SU-DHL-6 (cell line): ENCODE measurements at regions not wholly inside any gene's neighbourhood (a gene's known extent, or its start where the extent isn't known, plus 50 kb on each side); places are given as distances from the start of the nearest gene placed in this dataset.

Experiments used
- H2AFZ ChIP-seq: fragments of 200-600 bp; sonication (generic); 2 replicates; pipeline ENCODE4 v1.6.1; 2014; ENCODE audit warnings: low read depth, mild to moderate bottlenecking, moderate library complexity, mixed read lengths, antibody characterized with exemption, low read length; ENCODE audit not compliant: severe bottlenecking
- H3F3A ChIP-seq: fragments of 200-600 bp; shearing (Covaris generic); 2 replicates; pipeline ENCODE4 v1.6.0; 2016; ENCODE audit warnings: antibody characterized with exemption, mild to moderate bottlenecking; ENCODE audit not compliant: insufficient read depth
- H3K27ac ChIP-seq: fragments of 200-600 bp; sonication (generic); 2 replicates; pipeline ENCODE4 v1.5.1; 2016; ENCODE audit warnings: low read depth, mild to moderate bottlenecking, low read length, moderate library complexity, mixed read lengths
- H3K27me3 ChIP-seq: fragments of 200-600 bp; sonication (generic), shearing (Covaris generic); 2 replicates; pipeline ENCODE4 v1.6.0; 2014; ENCODE audit warnings: mild to moderate bottlenecking, low read length
- H3K36me3 ChIP-seq: fragments of 200-600 bp; sonication (generic); 2 replicates; pipeline ENCODE4 v1.6.1; 2014; ENCODE audit warnings: mild to moderate bottlenecking, low read length, mixed read lengths
- H3K4me2 ChIP-seq: fragments of 300-600, 200-600 bp; shearing (Covaris generic), sonication (generic); 2 replicates; pipeline ENCODE4 v1.6.0; 2014; ENCODE audit warnings: low read length, low read depth, mild to moderate bottlenecking; ENCODE audit not compliant: poor library complexity, severe bottlenecking
- H3K4me3 ChIP-seq: fragments of 200-600 bp; sonication (generic); 2 replicates; pipeline ENCODE4 v1.5.1; 2014; ENCODE audit warnings: antibody characterized with exemption, low read length, mild to moderate bottlenecking, mixed read lengths; ENCODE audit not compliant: insufficient read depth, poor library complexity, severe bottlenecking
- H3K79me2 ChIP-seq: fragments of 200-600 bp; sonication (generic); 2 replicates; pipeline ENCODE4 v1.6.1; 2014; ENCODE audit warnings: mild to moderate bottlenecking, low read length, moderate library complexity; ENCODE audit not compliant: insufficient read depth
- H3K9ac ChIP-seq: fragments of 200-600 bp; sonication (generic); 2 replicates; pipeline ENCODE4 v1.7.0; 2014; ENCODE audit warnings: mild to moderate bottlenecking, low read length
- H3K9me2 ChIP-seq: fragments of 200-600 bp; sonication (generic); replicated peaks from 2 replicates; pipeline ENCODE4 v1.6.1; 2014; ENCODE audit warnings: low read length; ENCODE audit not compliant: insufficient read depth
- H3K9me3 ChIP-seq: fragments of 200-600 bp; sonication (generic); 2 replicates; pipeline ENCODE4 v1.6.1; 2014; ENCODE audit warnings: low read length, mixed read lengths; ENCODE audit not compliant: insufficient read depth
- H4K20me1 ChIP-seq: fragments of 200-600 bp; sonication (generic); 2 replicates; pipeline ENCODE4 v1.6.1; 2014; ENCODE audit warnings: low read depth, mild to moderate bottlenecking, antibody characterized with exemption, low read length, moderate library complexity, mixed read lengths
- CTCF ChIP-seq: fragments of 200-600 bp; sonication (generic); IDR thresholded peaks from one replicate; pipeline ENCODE4 v1.5.1; 2017; ENCODE audit warnings: antibody characterized with exemption, mild to moderate bottlenecking, low read length, moderate library complexity; ENCODE audit not compliant: insufficient read depth, poor library complexity, severe bottlenecking
- EZH2phosphoT487 ChIP-seq: fragments of 200-600 bp; sonication (generic), shearing (Covaris generic); conservative IDR thresholded peaks from 2 replicates; pipeline ENCODE4 v1.6.1; 2018; ENCODE audit warnings: mild to moderate bottlenecking, antibody characterized with exemption, low read length, moderate library complexity, mixed read lengths

GRCh38 chr10:58897236-58897635 lies 279.2 kb upstream of the PHYHIPL start:
- Histone ChIP-seq H3K9me2 (no peaks in the 10 kb centered on the region), H3F3A (no peaks in the 10 kb centered on the region), H3K4me3 (no peak overlapping the region), H3K27me3 (no peaks in the 10 kb centered on the region), H3K9me3 (no peaks in the 10 kb centered on the region), H3K9ac (no peak overlapping the region), H3K36me3 (no peaks in the 10 kb centered on the region), H3K4me2 (no peak overlapping the region), H3K27ac (no peak overlapping the region), H4K20me1 (no peaks in the 10 kb centered on the region), H2AFZ (no peak overlapping the region), H3K79me2 (no peaks in the 10 kb centered on the region)
- TF ChIP-seq CTCF (no peak), EZH2phosphoT487 (no peak)

GRCh38 chr10:58897708-58898107 lies 278.7 kb upstream of the PHYHIPL start:
- no peaks in the 10 kb centered on the region for H3K9me3 ChIP-seq
- H3K9ac ChIP-seq = no peak overlapping the region
- H3K27ac ChIP-seq = no peak overlapping the region
- H3K4me3 ChIP-seq = no peak overlapping the region
- H3K36me3 ChIP-seq = no peaks in the 10 kb centered on the region
- no peaks in the 10 kb centered on the region for H3K27me3 ChIP-seq
- no peak overlapping the region for H2AFZ ChIP-seq
- H3K4me2 ChIP-seq = no peak overlapping the region
- H3K9me2 ChIP-seq = no peaks in the 10 kb centered on the region
- no peaks in the 10 kb centered on the region for H4K20me1 ChIP-seq
- TF ChIP-seq EZH2phosphoT487 (no peak), CTCF (no peak)
- H3K79me2 ChIP-seq = no peaks in the 10 kb centered on the region
- no peaks in the 10 kb centered on the region for H3F3A ChIP-seq

GRCh38 chr10:58898854-58899573 lies 277.4 kb upstream of the PHYHIPL start:
- Histone ChIP-seq H3K4me3 (no peak overlapping the region), H3K27me3 (no peaks in the 10 kb centered on the region), H3K9me2 (no peaks in the 10 kb centered on the region), H4K20me1 (no peaks in the 10 kb centered on the region), H2AFZ (no peak overlapping the region), H3K9ac (no peak overlapping the region), H3K4me2 (no peak overlapping the region), H3F3A (no peaks in the 10 kb centered on the region), H3K9me3 (no peaks in the 10 kb centered on the region), H3K27ac (no peak overlapping the region), H3K36me3 (no peaks in the 10 kb centered on the region), H3K79me2 (no peaks in the 10 kb centered on the region)
- no peak for TF ChIP-seq CTCF
- TF ChIP-seq EZH2phosphoT487 = no peak
